Epithelial cell of proximal tubule (primary cell): ENCODE measurements at regions not wholly inside any gene's neighbourhood (a gene's known extent, or its start where the extent isn't known, plus 50 kb on each side); places are given as distances from the start of the nearest gene placed in this dataset.
A peak's percentile ranks its signal among the peaks of the same experiment; 100 is the strongest.
"Not testable (repeated sequence)": the region's sequence is repeated elsewhere in the genome, so short reads cannot be mapped to it uniquely, and the experiment has no call there.

ENCODE experiments used
- DNase-seq: peaks from one replicate; pipeline ENCODE4 v3.0.0-alpha.2; 2011; ENCODE audit warnings: low read depth
- H3K4me3 ChIP-seq: 2 replicates; pipeline ENCODE4 v1.5.1; 2011; ENCODE audit warnings: low read depth, mild to moderate bottlenecking, low read length
- CTCF ChIP-seq: conservative IDR thresholded peaks from 2 replicates; pipeline ENCODE4 v1.5.1; 2012; ENCODE audit warnings: low read depth, mild to moderate bottlenecking, low read length

GRCh38 chr2:43149482-43150107, 76.8 kb downstream of the ZFP36L2 start:
- no peak for TF ChIP-seq CTCF
- no peak overlapping the region for H3K4me3 ChIP-seq
- no peak for DNase-seq

GRCh38 chr2:43146083-43146482, 80.3 kb downstream of the ZFP36L2 start:
- TF ChIP-seq CTCF, result no peak
- DNase-seq, result no peak
- no peak overlapping the region for H3K4me3 ChIP-seq

- no peak for DNase-seq
- no peak overlapping the region for H3K4me3 ChIP-seq
- no peak for TF ChIP-seq CTCF
Observed at GRCh38 chr2:43144263-43144662, 82.1 kb downstream of the ZFP36L2 start.

GRCh38 chr2:43143756-43144155, 82.7 kb downstream of the ZFP36L2 start:
- DNase-seq, result no peak
- H3K4me3 ChIP-seq, result no peak overlapping the region
- no peak for TF ChIP-seq CTCF

DNA sequence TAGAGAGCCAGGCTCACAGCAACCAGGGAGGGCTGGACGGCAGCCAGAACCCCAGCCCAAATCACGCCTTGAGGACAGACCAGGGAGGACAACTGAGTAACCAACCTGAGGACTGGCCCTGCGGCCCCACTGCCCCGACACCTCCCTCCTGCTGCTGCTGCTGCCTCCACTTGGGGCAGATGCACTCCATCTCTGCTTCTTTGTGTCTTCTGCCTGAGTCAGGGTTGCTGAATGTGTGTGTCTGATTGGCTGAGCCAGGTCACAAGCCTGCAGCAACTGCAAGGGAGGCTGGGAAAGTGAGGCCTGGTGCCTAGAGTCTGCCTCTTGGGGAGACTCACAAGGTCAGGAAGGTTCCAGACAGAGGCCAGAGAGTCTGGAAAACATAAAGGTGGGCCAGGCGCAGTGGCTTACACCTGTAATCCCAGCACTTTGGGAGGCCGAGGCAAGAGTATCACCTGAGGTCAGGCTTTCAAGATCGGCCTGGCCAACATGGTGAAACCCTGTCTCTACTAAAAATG, 83.4 kb downstream of the ZFP36L2 start:
- DNase-seq, result no peak
- peak; percentile 15 for TF ChIP-seq CTCF
- H3K4me3 ChIP-seq, result no peak overlapping the region

DNA sequence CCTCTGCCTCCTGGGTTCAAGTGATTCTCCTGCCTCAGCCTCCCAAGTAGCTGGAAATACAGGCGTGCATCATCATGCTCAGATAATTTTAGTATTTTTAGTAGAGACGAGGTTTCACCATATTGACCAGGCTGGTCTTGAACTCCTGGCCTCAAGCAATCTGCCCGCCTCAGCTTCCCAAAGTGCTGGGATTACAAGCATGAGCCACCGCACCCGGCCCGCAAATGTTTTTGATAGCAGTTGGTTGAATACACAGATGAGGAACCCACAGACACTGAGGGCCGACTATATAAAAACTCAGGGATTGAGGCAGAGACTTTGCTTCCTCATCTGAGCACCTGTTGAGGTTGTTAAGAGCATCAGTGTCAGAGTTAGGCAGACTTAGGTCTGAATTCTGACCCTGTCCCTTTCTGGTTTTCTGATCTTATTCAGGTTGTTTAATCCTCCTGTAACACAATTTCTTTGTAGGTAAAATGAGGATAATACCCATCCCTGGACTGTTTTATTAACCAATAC, 84.7 kb downstream of the ZFP36L2 start:
- H3K4me3 ChIP-seq, DNase-seq: not testable (repeated sequence)

GRCh38 chr2:43139996-43140621, 86.3 kb downstream of the ZFP36L2 start:
- no peak overlapping the region for H3K4me3 ChIP-seq
- DNase-seq, result no peak
- TF ChIP-seq CTCF, result no peak
